ENCODE measurements at regions not wholly inside any gene's neighbourhood (a gene's known extent, or its start where the extent isn't known, plus 50 kb on each side); places are given as distances from the start of the nearest gene placed in this dataset.

GRCh38 chr2:114373591-114373990, 68.8 kb upstream of the DPP10 start:
- peaks cover 0 to 16% (median 2%) of the 10 kb centered on the region in 4 donors for H3K9me3 ChIP-seq (ENCODE audit: control insufficient read depth in 4 of 4, low read length in 3 of 4)
- TF ChIP-seq YY1 (IDR thresholded peaks at IDR 0.05) = no peak
- TF ChIP-seq FOXA1 (IDR thresholded peaks at IDR 0.05) = no peak
- no peak for TF ChIP-seq GABPA (IDR thresholded peaks at IDR 0.05 in 1 of 2, conservative IDR thresholded peaks at IDR 0.05 in 1 of 2)
- no peak for TF ChIP-seq REST (IDR thresholded peaks at IDR 0.05)
- TF ChIP-seq MAX (IDR thresholded peaks at IDR 0.05) = no peak
- no peak for TF ChIP-seq CTCF (IDR thresholded peaks at IDR 0.05; ENCODE audit: low read depth, low read length, missing input control)
- no peak for TF ChIP-seq JUND (IDR thresholded peaks at IDR 0.05)
- TF ChIP-seq HNF4A (conservative IDR thresholded peaks at IDR 0.05) = no peak
- TF ChIP-seq RAD21 (IDR thresholded peaks at IDR 0.05) = no peak
- no peak for TF ChIP-seq SP1 (IDR thresholded peaks at IDR 0.05)
- TF ChIP-seq HNF4G (IDR thresholded peaks at IDR 0.05) = no peak
- no peak for TF ChIP-seq TAF1 (conservative IDR thresholded peaks at IDR 0.05)
- no peak for TF ChIP-seq ATF3 (IDR thresholded peaks at IDR 0.05)
- DNase-seq (ENCODE audit: low spot score) = no peak
- H3K4me1 ChIP-seq (ENCODE audit: control insufficient read depth in 4 of 4, insufficient read depth in 4 of 4, low read length in 3 of 4) = no peaks in the 10 kb centered on the region
- no peaks in the 10 kb centered on the region for H3K36me3 ChIP-seq (ENCODE audit: control insufficient read depth in 4 of 4, insufficient read depth in 3 of 4, low read depth in 1 of 4, low read length in 3 of 4)
- H3K9ac ChIP-seq (ENCODE audit: low read depth in 1 of 2, low read length in 2 of 2) = no peak overlapping the region
- no peaks in the 10 kb centered on the region for H3K27me3 ChIP-seq (ENCODE audit: control insufficient read depth in 4 of 4, insufficient read depth in 4 of 4, low read length in 3 of 4)
- no peak overlapping the region for H3K4me3 ChIP-seq (ENCODE audit: low read depth in 1 of 3, low read length in 3 of 3)
- H3K27ac ChIP-seq (ENCODE audit: low read depth in 1 of 2, low read length in 2 of 2) = no peak overlapping the region

- Histone ChIP-seq H3K4me1 (ENCODE audit: control insufficient read depth in 4 of 4, insufficient read depth in 4 of 4, low read length in 3 of 4) (no peaks in the 10 kb centered on the region), H3K9ac (ENCODE audit: low read depth in 1 of 2, low read length in 2 of 2) (no peak overlapping the region), H3K27me3 (ENCODE audit: control insufficient read depth in 4 of 4, insufficient read depth in 4 of 4, low read length in 3 of 4) (no peaks in the 10 kb centered on the region), H3K4me3 (ENCODE audit: low read depth in 1 of 3, low read length in 3 of 3) (no peak overlapping the region), H3K36me3 (ENCODE audit: control insufficient read depth in 4 of 4, insufficient read depth in 3 of 4, low read depth in 1 of 4, low read length in 3 of 4) (no peaks in the 10 kb centered on the region), H3K9me3 (ENCODE audit: control insufficient read depth in 4 of 4, low read length in 3 of 4) (peaks cover 0 to 4% (median 0%) of the 10 kb centered on the region in 4 donors), H3K27ac (ENCODE audit: low read depth in 1 of 2, low read length in 2 of 2) (no peak overlapping the region)
- WGBS = 73% methylated on average over 4 of the region's 4 CpGs
- no peak for DNase-seq (ENCODE audit: low spot score)
- TF ChIP-seq ATF3 (IDR thresholded peaks at IDR 0.05) (no peak), MAX (IDR thresholded peaks at IDR 0.05) (no peak), RAD21 (IDR thresholded peaks at IDR 0.05) (no peak), ZBTB33 (IDR thresholded peaks at IDR 0.05) (no peak), RXRA (IDR thresholded peaks at IDR 0.05) (no peak), CTCF (IDR thresholded peaks at IDR 0.05; ENCODE audit: low read depth, low read length, missing input control) (no peak), YY1 (IDR thresholded peaks at IDR 0.05) (no peak), FOXA2 (IDR thresholded peaks at IDR 0.05) (no peak), EGR1 (IDR thresholded peaks at IDR 0.05; ENCODE audit: low read depth in 2 of 2) (no peak), GABPA (IDR thresholded peaks at IDR 0.05 in 1 of 2, conservative IDR thresholded peaks at IDR 0.05 in 1 of 2) (no peak), TAF1 (conservative IDR thresholded peaks at IDR 0.05) (no peak), HNF4A (conservative IDR thresholded peaks at IDR 0.05) (no peak), FOXA1 (IDR thresholded peaks at IDR 0.05) (no peak), REST (IDR thresholded peaks at IDR 0.05) (no peak)
Measured at GRCh38 chr2:114384441-114384840, 58.0 kb upstream of the DPP10 start.

All from liver (tissue), 8 donors.